ENCODE measurements at regions not wholly inside any gene's neighbourhood (a gene's known extent, or its start where the extent isn't known, plus 50 kb on each side); places are given as distances from the start of the nearest gene placed in this dataset.
"Not testable (repeated sequence)": the region's sequence is repeated elsewhere in the genome, so short reads cannot be mapped to it uniquely, and the experiment has no call there.

- H3K27ac Mint-ChIP-seq, H3K4me3 Mint-ChIP-seq, H3K9me3 Mint-ChIP-seq, DNase-seq, H3K27me3 Mint-ChIP-seq: not testable (repeated sequence)
- H3K4me1 Mint-ChIP-seq (ENCODE audit: low read depth): peaks cover 27% of the 10 kb centered on the region
- peaks cover 49% of the 10 kb centered on the region for H3K36me3 Mint-ChIP-seq (ENCODE audit: low read depth)
These were observed 72.7 kb upstream of the NPIPB12 start for GRCh38 chr16:29578898-29579297.

DNA sequence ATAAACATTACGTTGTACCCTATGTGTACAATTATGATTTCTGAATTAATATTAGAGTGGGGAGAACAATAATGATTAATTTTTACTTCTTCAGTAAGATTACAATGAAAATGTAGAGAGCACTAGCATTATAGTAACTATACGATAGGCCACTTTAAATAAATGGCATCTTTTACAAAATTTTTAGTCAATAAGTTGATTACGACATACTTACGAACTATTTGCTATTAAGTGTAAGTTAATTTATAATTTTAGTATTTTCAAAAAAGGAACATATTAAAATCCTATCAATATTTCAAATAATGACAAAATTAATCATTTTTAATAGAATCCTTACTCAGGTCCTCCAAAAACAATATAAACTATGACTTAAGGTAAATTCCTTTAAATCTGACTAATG lies 75.6 kb upstream of the NPIPB12 start:
- not testable (repeated sequence) for DNase-seq, H3K9me3 Mint-ChIP-seq, H3K27me3 Mint-ChIP-seq, H3K27ac Mint-ChIP-seq, H3K4me3 Mint-ChIP-seq
- Mint-ChIP-seq H3K36me3 (ENCODE audit: low read depth) (peaks cover 46% of the 10 kb centered on the region), H3K4me1 (ENCODE audit: low read depth) (peaks cover 32% of the 10 kb centered on the region)

- not testable (repeated sequence) for DNase-seq, H3K9me3 Mint-ChIP-seq, H3K27me3 Mint-ChIP-seq
- Mint-ChIP-seq H3K4me3 (peak overlapping the region; percentile 25), H3K36me3 (ENCODE audit: low read depth) (peaks cover 41% of the 10 kb centered on the region), H3K27ac (peak overlapping the region; percentile 84), H3K4me1 (ENCODE audit: low read depth) (peaks cover 49% of the 10 kb centered on the region)
These were observed 71.1 kb upstream of the SPN start for GRCh38 chr16:29591919-29592318.

DNA sequence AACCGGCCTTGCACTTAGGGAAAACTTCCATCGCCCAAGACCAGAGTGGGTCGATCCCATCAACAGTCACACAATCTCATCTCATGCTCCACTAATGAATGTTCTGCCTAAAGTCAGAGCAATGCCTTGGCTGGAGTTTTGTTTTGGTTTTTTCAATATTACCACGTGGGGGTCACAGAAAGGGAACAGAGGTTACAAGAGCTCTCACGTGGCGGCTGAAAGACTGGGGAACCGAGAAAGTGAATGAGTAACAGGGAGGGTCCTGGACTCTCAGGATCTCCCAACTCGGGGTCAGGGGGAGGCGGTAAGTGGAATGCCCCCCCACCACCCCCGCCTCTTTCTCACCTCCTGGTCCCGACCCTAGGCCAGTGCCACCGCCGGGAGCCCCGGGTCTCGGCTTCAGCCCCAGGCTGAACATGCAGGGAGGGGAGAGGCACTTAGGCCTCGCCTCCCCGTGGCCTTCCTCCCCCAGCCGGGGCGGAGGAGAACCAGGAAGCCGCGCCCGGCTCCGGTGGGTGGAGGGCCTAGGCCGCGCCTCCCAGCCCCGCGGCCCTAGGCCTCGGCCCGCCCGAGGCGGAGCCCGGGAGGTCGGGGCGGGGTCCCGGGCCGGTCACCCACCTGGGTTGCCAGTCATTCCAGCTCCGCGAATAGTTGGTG lies 68.7 kb upstream of the SPN start:
- H3K27me3 Mint-ChIP-seq, H3K9me3 Mint-ChIP-seq: not testable (repeated sequence)
- peak; percentile 60 for DNase-seq
- peak overlapping the region; percentile 82 for H3K4me3 Mint-ChIP-seq
- H3K27ac Mint-ChIP-seq: peak overlapping the region; percentile 94
- peaks cover 44% of the 10 kb centered on the region for H3K4me1 Mint-ChIP-seq (ENCODE audit: low read depth)
- peaks cover 38% of the 10 kb centered on the region for H3K36me3 Mint-ChIP-seq (ENCODE audit: low read depth)

- peak; percentile 92 for DNase-seq
- not testable (repeated sequence) for H3K9me3 Mint-ChIP-seq, H3K27me3 Mint-ChIP-seq
- Mint-ChIP-seq H3K36me3 (ENCODE audit: low read depth) (peaks cover 40% of the 10 kb centered on the region), H3K4me1 (ENCODE audit: low read depth) (peaks cover 46% of the 10 kb centered on the region), H3K4me3 (peak overlapping the region; percentile 81), H3K27ac (peak overlapping the region; percentile 98)
These were observed 67.9 kb upstream of the SPN start for GRCh38 chr16:29594926-29595838.

DNA sequence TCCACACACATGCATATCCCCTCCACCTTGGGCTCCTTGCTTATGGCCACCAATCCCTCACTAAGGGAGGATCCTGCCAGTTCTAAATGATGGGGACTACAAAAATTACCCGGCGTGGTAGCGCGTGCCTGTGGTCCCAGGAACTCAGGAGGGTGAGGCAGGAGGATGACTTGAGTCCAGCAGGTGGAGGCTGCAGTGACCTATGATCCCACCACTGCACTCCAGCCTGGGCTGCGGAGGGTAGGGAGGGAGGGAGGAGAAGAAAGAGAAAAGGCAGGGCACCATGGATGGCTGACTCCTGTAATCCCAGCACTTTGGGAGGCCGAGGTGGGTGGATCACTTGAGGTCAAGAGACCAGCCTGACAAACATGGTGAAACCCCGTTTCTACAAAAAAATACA lies 66.0 kb upstream of the SPN start:
- DNase-seq, H3K9me3 Mint-ChIP-seq, H3K4me3 Mint-ChIP-seq, H3K27me3 Mint-ChIP-seq: not testable (repeated sequence)
- H3K27ac Mint-ChIP-seq: peak overlapping the region; percentile 78
- H3K36me3 Mint-ChIP-seq (ENCODE audit: low read depth): peaks cover 46% of the 10 kb centered on the region
- peaks cover 49% of the 10 kb centered on the region for H3K4me1 Mint-ChIP-seq (ENCODE audit: low read depth)

- Mint-ChIP-seq H3K4me3 (peak overlapping the region; percentile 79), H3K4me1 (ENCODE audit: low read depth) (peaks cover 66% of the 10 kb centered on the region), H3K36me3 (ENCODE audit: low read depth) (peaks cover 74% of the 10 kb centered on the region), H3K27ac (peak overlapping the region; percentile 96)
- not testable (repeated sequence) for H3K9me3 Mint-ChIP-seq, H3K27me3 Mint-ChIP-seq
- DNase-seq: peak; percentile 66
These were observed 62.7 kb upstream of the SPN start for GRCh38 chr16:29600111-29601000.

GRCh38 chr16:29602247-29602625 lies 60.8 kb upstream of the SPN start:
- Mint-ChIP-seq H3K27ac (peak overlapping the region; percentile 96), H3K4me3 (peak overlapping the region; percentile 79), H3K36me3 (ENCODE audit: low read depth) (peaks cover 78% of the 10 kb centered on the region), H3K4me1 (ENCODE audit: low read depth) (peaks cover 65% of the 10 kb centered on the region)
- not testable (repeated sequence) for H3K27me3 Mint-ChIP-seq, H3K9me3 Mint-ChIP-seq, DNase-seq

DNA sequence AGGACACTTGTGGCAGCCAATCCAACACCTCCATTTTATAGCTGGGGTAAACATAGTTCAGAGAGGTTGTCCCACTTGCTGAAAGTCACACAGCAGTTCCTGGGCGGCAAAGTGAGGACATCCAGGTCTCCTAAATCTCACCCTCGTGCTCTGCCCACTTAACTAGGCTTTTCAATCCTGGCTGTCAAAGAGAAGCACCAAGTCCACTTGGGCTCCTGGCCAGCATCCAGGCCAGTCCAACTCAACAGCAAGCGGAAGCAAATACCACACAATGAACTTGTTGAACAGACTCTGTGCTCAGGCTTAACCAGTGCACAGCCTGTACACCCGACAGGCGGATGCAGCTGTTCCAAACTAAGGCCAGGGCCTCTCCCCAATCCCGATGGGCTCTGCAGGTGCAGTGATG lies 60.4 kb upstream of the SPN start:
- not testable (repeated sequence) for H3K27me3 Mint-ChIP-seq, DNase-seq, H3K9me3 Mint-ChIP-seq
- Mint-ChIP-seq H3K36me3 (ENCODE audit: low read depth) (peaks cover 80% of the 10 kb centered on the region), H3K4me1 (ENCODE audit: low read depth) (peaks cover 68% of the 10 kb centered on the region), H3K27ac (peak overlapping the region; percentile 96), H3K4me3 (peak overlapping the region; percentile 49)

DNA sequence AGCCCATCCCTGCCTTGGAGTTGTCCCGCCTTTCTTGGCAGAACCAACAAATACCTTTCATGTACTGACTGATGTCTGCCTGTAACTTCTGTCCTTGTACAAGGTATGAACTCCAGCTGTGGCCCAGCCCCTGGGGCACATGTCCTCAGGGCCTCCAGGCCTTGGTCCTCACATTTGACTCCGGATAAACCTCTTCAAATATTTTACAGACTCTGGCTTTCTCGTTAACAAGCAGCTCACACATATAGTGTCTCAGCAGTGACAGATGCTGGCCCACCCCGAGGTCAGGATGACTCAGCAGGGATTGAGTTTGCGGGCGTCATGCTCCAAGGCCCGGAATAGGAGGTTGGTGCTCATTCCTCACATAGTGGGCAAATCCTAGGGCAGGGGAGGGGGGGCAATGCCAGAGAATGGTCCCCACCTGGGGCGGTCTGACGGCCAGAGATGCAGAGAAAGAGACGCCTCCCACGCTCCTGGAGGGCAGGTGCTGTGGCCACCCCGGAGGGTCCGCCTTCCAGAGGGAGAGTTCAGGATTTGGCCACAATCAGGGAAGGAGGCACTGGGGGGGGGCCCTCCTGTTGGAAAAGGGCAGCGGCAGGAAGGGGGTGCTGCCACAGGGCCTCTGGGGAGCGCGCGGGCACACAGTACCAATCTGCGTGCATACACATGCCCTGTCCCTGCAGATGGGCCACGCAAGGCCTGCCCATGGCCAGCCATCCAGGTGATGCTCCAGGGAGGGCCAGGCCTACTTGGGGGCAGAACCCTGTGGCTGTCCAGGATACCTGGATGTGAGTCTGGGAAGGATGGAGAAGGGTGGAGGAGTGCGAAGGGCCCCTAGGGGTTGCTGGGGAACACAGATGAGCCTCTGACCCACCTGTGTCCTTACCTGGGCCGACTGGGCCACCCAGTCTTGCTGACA lies 58.2 kb upstream of the SPN start:
- peaks cover 72% of the 10 kb centered on the region for H3K4me1 Mint-ChIP-seq (ENCODE audit: low read depth)
- H3K4me3 Mint-ChIP-seq, H3K9me3 Mint-ChIP-seq, DNase-seq, H3K27me3 Mint-ChIP-seq: not testable (repeated sequence)
- H3K27ac Mint-ChIP-seq: peak overlapping the region; percentile 92
- peaks cover 85% of the 10 kb centered on the region for H3K36me3 Mint-ChIP-seq (ENCODE audit: low read depth)

DNA sequence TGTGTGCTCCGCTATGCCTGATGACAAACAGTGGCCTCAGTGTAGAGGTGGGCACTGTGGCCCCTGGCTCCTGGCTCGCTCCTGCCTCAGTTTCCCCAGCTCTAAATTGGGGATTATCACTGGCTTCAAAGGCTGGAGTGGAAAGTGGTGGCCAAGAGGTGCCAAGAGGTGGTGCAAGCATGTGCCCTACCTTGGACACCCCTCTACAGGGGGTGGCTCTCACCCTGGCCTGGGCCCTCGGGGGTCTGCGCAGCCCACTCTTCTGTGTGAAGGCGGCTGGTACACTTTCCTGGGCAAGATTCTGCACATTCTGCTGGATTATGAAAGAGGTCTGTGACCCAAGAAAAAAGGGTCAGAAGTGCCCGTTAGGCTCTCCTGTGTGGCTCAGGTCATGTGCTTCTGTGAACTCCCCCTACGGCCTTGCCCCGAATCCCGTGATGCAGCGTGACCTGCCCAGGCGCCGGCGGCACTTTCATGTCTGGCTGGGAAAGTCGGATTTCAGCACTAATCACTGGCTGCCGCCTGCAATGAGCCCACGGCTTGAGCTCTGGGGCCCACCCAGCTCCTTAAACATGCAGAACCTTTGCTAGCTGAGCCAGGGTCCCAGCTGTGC lies 57.3 kb upstream of the SPN start:
- H3K27me3 Mint-ChIP-seq, H3K9me3 Mint-ChIP-seq, DNase-seq: not testable (repeated sequence)
- Mint-ChIP-seq H3K36me3 (ENCODE audit: low read depth) (peaks cover 84% of the 10 kb centered on the region), H3K4me3 (peak overlapping the region; percentile 20), H3K4me1 (ENCODE audit: low read depth) (peaks cover 69% of the 10 kb centered on the region), H3K27ac (peak overlapping the region; percentile 82)

- Mint-ChIP-seq H3K4me1 (ENCODE audit: low read depth) (peaks cover 59% of the 10 kb centered on the region), H3K4me3 (peak overlapping the region; percentile 53), H3K36me3 (ENCODE audit: low read depth) (peaks cover 81% of the 10 kb centered on the region), H3K27ac (peak overlapping the region; percentile 80)
- H3K27me3 Mint-ChIP-seq, DNase-seq, H3K9me3 Mint-ChIP-seq: not testable (repeated sequence)
These were observed 56.2 kb upstream of the SPN start for GRCh38 chr16:29606669-29607427.

- Mint-ChIP-seq H3K27ac (peak overlapping the region; percentile 80), H3K36me3 (ENCODE audit: low read depth) (peaks cover 81% of the 10 kb centered on the region), H3K4me1 (ENCODE audit: low read depth) (peaks cover 53% of the 10 kb centered on the region), H3K4me3 (peak overlapping the region; percentile 53)
- H3K9me3 Mint-ChIP-seq, H3K27me3 Mint-ChIP-seq, DNase-seq: not testable (repeated sequence)
These were observed 55.6 kb upstream of the SPN start for GRCh38 chr16:29607428-29607823.

All from activated T-cell treated with anti-CD3 and anti-CD28 coated beads, Interleukin-2, amount 50 U/mL, for 24 hours (primary cell).